WERI-Rb-1 (cell line): ENCODE measurements at regions not wholly inside any gene's neighbourhood (a gene's known extent, or its start where the extent isn't known, plus 50 kb on each side); places are given as distances from the start of the nearest gene placed in this dataset.

ENCODE experiments used
- DNase-seq: peaks from one replicate; pipeline ENCODE4 v3.0.0-alpha.2; 2020
- H3K27ac ChIP-seq: fragments of 250-450 bp; sonication (Bioruptor Pico); 2 replicates; pipeline ENCODE4 v1.5.1; 2020; ENCODE audit warnings: mild to moderate bottlenecking, moderate library complexity
- H3K27me3 ChIP-seq: fragments of 250-450 bp; sonication (Bioruptor Pico); 2 replicates; pipeline ENCODE4 v1.5.1; 2021; ENCODE audit warnings: mild to moderate bottlenecking, low read depth, moderate library complexity; ENCODE audit not compliant: insufficient read depth, severe bottlenecking
- H3K36me3 ChIP-seq: fragments of 250-450 bp; sonication (Bioruptor Pico); 2 replicates; pipeline ENCODE4 v1.5.1; 2020; ENCODE audit warnings: mild to moderate bottlenecking, moderate library complexity
- H3K4me3 ChIP-seq: 2 replicates; pipeline ENCODE4 v1.5.1; 2011; ENCODE audit warnings: low read depth, mild to moderate bottlenecking, control low read depth, low read length
- H3K9me3 ChIP-seq: fragments of 250-450 bp; sonication (Bioruptor Pico); 2 replicates; pipeline ENCODE4 v1.5.1; 2021; ENCODE audit warnings: mild to moderate bottlenecking, moderate library complexity; ENCODE audit not compliant: severe bottlenecking
- CTCF ChIP-seq: IDR thresholded peaks from 2 replicates; pipeline ENCODE4 v1.5.1; 2011; ENCODE audit warnings: low read depth, mild to moderate bottlenecking, control low read depth, inconsistent platforms, low read length

- DNase-seq: no peak
- no peak overlapping the region for H3K27ac ChIP-seq
- no peaks in the 10 kb centered on the region for H3K27me3 ChIP-seq
- H3K4me3 ChIP-seq: no peak overlapping the region
- H3K36me3 ChIP-seq: no peaks in the 10 kb centered on the region
- H3K9me3 ChIP-seq: no peaks in the 10 kb centered on the region
- TF ChIP-seq CTCF: no peak
These were observed 77.3 kb downstream of the RPE65 start for GRCh38 chr1:68372487-68372886.

- H3K27me3 ChIP-seq: no peaks in the 10 kb centered on the region
- H3K9me3 ChIP-seq: no peaks in the 10 kb centered on the region
- TF ChIP-seq CTCF: no peak
- no peak for DNase-seq
- no peak overlapping the region for H3K4me3 ChIP-seq
- no peak overlapping the region for H3K27ac ChIP-seq
- H3K36me3 ChIP-seq: no peaks in the 10 kb centered on the region
These were observed 79.4 kb downstream of the RPE65 start for GRCh38 chr1:68370101-68370915.

GRCh38 chr1:68366572-68366971 lies 83.2 kb downstream of the RPE65 start:
- DNase-seq: no peak
- H3K36me3 ChIP-seq: no peaks in the 10 kb centered on the region
- TF ChIP-seq CTCF: no peak
- H3K4me3 ChIP-seq: no peak overlapping the region
- H3K27me3 ChIP-seq: no peaks in the 10 kb centered on the region
- H3K9me3 ChIP-seq: no peaks in the 10 kb centered on the region
- no peak overlapping the region for H3K27ac ChIP-seq

GRCh38 chr1:68365709-68366382 lies 83.9 kb downstream of the RPE65 start:
- no peaks in the 10 kb centered on the region for H3K27me3 ChIP-seq
- no peak overlapping the region for H3K27ac ChIP-seq
- no peak overlapping the region for H3K4me3 ChIP-seq
- H3K36me3 ChIP-seq: no peaks in the 10 kb centered on the region
- H3K9me3 ChIP-seq: no peaks in the 10 kb centered on the region
- no peak for TF ChIP-seq CTCF
- no peak for DNase-seq

- Histone ChIP-seq H3K36me3 (no peaks in the 10 kb centered on the region), H3K9me3 (no peaks in the 10 kb centered on the region), H3K4me3 (no peak overlapping the region), H3K27me3 (no peaks in the 10 kb centered on the region), H3K27ac (no peak overlapping the region)
- no peak for DNase-seq
- TF ChIP-seq CTCF: no peak
These were observed 86.4 kb downstream of the RPE65 start for GRCh38 chr1:68363339-68363738.
